ENCODE measurements at regions not wholly inside any gene's neighbourhood (a gene's known extent, or its start where the extent isn't known, plus 50 kb on each side); places are given as distances from the start of the nearest gene placed in this dataset.

GRCh38 chr14:42792166-42792565 is 1185.5 kb downstream of the LRFN5 start:
- BruUV-seq (replicated peaks) = no TSS peak
- TF ChIP-seq ZFP36L1 (CRISPR knock-in tag; IDR thresholded peaks at IDR 0.05) (no peak), MXD4 (CRISPR knock-in tag; IDR thresholded peaks at IDR 0.05) (no peak), FUBP1 (CRISPR knock-in tag; IDR thresholded peaks at IDR 0.05; ENCODE audit: borderline replicate concordance) (no peak), ZBTB37 (CRISPR knock-in tag; IDR thresholded peaks at IDR 0.05) (no peak)
- H3K36me3 ChIP-seq (replicated peaks in 1 of 2; ENCODE audit: control insufficient read depth in 1 of 2, insufficient read depth in 2 of 2, low read length in 2 of 2) = no peaks in the 10 kb centered on the region
- in situ Hi-C loops (cut with HindIII; ENCODE audit: extremely low pct_ligation_motif_present, low pct_unique_long_range_greater_than_20kb) (no loop called here), intact Hi-C loops (cut with micrococcal nuclease; ENCODE audit: unreplicated experiment) (no loop called here)
- H3K4me1 ChIP-seq (ENCODE audit: insufficient read depth, low read length) = no peaks in the 10 kb centered on the region
- POLR2A ChIA-PET = no interaction called here
- H2AFZ ChIP-seq (ENCODE audit: low read length) = no peak overlapping the region
- no peaks in the 10 kb centered on the region for H3K79me2 ChIP-seq (ENCODE audit: insufficient read depth, low read length)
- CTCF ChIA-PET (ENCODE audit: low intra/inter-chr PET ratio, low total read pairs) = no interaction called here
- no peaks in the 10 kb centered on the region for H4K20me1 ChIP-seq (ENCODE audit: insufficient read depth, low read length)
- H3K9me3 ChIP-seq (ENCODE audit: low read length) = peaks cover 96% of the 10 kb centered on the region
- DNase-seq (ENCODE audit: low spot score) (no peak), FAIRE-seq (no peak), ATAC-seq (no peak)
- no peak overlapping the region for H3K4me2 ChIP-seq (ENCODE audit: low read depth, low read length)
- no peak overlapping the region for H3K9ac ChIP-seq (ENCODE audit: insufficient read depth, low read depth, low read length)
- no peak overlapping the region for H3K4me3 ChIP-seq (replicated peaks in 1 of 3; ENCODE audit: insufficient read depth in 1 of 3, low read depth in 2 of 3, low read length in 3 of 3)
- WGBS (ENCODE audit: low lambda C conversion rate) = 0% methylated on average over 1 of the region's 1 CpG
- H3K27me3 ChIP-seq (ENCODE audit: control insufficient read depth in 1 of 2, insufficient read depth in 2 of 2, low read length in 2 of 2) = no peaks in the 10 kb centered on the region
- H3K27ac ChIP-seq (ENCODE audit: extremely low read length, insufficient read depth, low read length) = no peak overlapping the region

- Histone ChIP-seq H3K27ac (ENCODE audit: extremely low read length, insufficient read depth, low read length) (no peak overlapping the region), H3K27me3 (ENCODE audit: control insufficient read depth in 1 of 2, insufficient read depth in 2 of 2, low read length in 2 of 2) (no peaks in the 10 kb centered on the region), H3K4me2 (ENCODE audit: low read depth, low read length) (no peak overlapping the region), H3K79me2 (ENCODE audit: insufficient read depth, low read length) (no peaks in the 10 kb centered on the region), H4K20me1 (ENCODE audit: insufficient read depth, low read length) (no peaks in the 10 kb centered on the region), H3K4me3 (replicated peaks in 1 of 3; ENCODE audit: insufficient read depth in 1 of 3, low read depth in 2 of 3, low read length in 3 of 3) (no peak overlapping the region), H3K9me3 (ENCODE audit: low read length) (peaks cover 89% of the 10 kb centered on the region), H3K4me1 (ENCODE audit: insufficient read depth, low read length) (no peaks in the 10 kb centered on the region), H3K9ac (ENCODE audit: insufficient read depth, low read depth, low read length) (no peak overlapping the region), H2AFZ (ENCODE audit: low read length) (no peak overlapping the region), H3K36me3 (replicated peaks in 1 of 2; ENCODE audit: control insufficient read depth in 1 of 2, insufficient read depth in 2 of 2, low read length in 2 of 2) (no peaks in the 10 kb centered on the region)
- in situ Hi-C loops (cut with HindIII; ENCODE audit: extremely low pct_ligation_motif_present, low pct_unique_long_range_greater_than_20kb) = no loop called here
- 2% methylated on average over 3 of the region's 3 CpGs for WGBS (ENCODE audit: low lambda C conversion rate)
- BruUV-seq (replicated peaks) = no TSS peak
- ChIA-PET POLR2A (no interaction called here), CTCF (ENCODE audit: low intra/inter-chr PET ratio, low total read pairs) (no interaction called here)
- intact Hi-C loops (cut with micrococcal nuclease; ENCODE audit: unreplicated experiment) = no loop called here
- FAIRE-seq (no peak), ATAC-seq (no peak), DNase-seq (ENCODE audit: low spot score) (no peak)
- TF ChIP-seq HMGA1 (CRISPR knock-in tag; conservative IDR thresholded peaks at IDR 0.05) (no peak), CBFB (CRISPR knock-in tag; IDR thresholded peaks at IDR 0.05) (no peak), STAT5B (CRISPR knock-in tag; IDR thresholded peaks at IDR 0.05) (no peak), KMT2A (CRISPR knock-in tag; IDR thresholded peaks at IDR 0.05) (no peak), ZBTB46 (CRISPR knock-in tag; IDR thresholded peaks at IDR 0.05; ENCODE audit: borderline replicate concordance) (no peak), AKAP8 (CRISPR knock-in tag; IDR thresholded peaks at IDR 0.05) (no peak)
Measured at GRCh38 chr14:42782754-42783153, 1176.1 kb downstream of the LRFN5 start.
